ENCODE measurements at regions not wholly inside any gene's neighbourhood (a gene's known extent, or its start where the extent isn't known, plus 50 kb on each side); places are given as distances from the start of the nearest gene placed in this dataset.

DNA sequence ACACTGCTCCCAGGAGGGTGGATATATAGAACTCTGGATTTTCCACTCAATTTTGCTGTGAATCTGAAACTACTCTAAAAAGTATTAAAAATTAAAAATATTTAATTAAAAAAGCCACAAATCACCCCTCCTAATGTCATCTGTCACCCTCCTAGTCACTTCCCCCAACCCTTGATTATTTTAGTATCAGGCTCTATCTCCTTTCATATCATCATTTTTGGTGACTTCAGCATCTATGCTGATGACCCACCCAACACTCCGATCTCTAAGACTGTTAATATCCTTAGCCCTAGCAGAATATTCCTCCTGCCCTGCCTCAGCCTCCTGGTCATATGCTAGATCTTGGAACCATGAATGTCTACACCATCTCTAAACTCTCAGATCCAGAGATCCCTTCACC is 128.3 kb upstream of the SLC1A4 start:
- no peak overlapping the region for H3K9ac ChIP-seq (ENCODE audit: low read length)
- no peaks in the 10 kb centered on the region for H3K9me2 ChIP-seq (replicated peaks; ENCODE audit: insufficient read depth, low read length)
- no peaks in the 10 kb centered on the region for H3K36me3 ChIP-seq (replicated peaks; ENCODE audit: insufficient read depth, low read length)
- H3K4me2 ChIP-seq (ENCODE audit: low read depth, low read length), result peak overlapping the region; percentile 20; the same call in 1 of the 2 replicates
- no peaks in the 10 kb centered on the region for H3K79me2 ChIP-seq (ENCODE audit: low read length)
- H3F3A ChIP-seq (ENCODE audit: insufficient read depth, low read length), result peaks cover 5% of the 10 kb centered on the region; the same call in 1 of the 2 replicates
- H3K27ac ChIP-seq (ENCODE audit: low read length), result no peak overlapping the region
- DNase-seq, result no peak
- no peak overlapping the region for H3K4me3 ChIP-seq (ENCODE audit: low read length)
- no peaks in the 10 kb centered on the region for H3K9me3 ChIP-seq (replicated peaks; ENCODE audit: insufficient read depth, low read length)
- TF ChIP-seq, protein P1, sequence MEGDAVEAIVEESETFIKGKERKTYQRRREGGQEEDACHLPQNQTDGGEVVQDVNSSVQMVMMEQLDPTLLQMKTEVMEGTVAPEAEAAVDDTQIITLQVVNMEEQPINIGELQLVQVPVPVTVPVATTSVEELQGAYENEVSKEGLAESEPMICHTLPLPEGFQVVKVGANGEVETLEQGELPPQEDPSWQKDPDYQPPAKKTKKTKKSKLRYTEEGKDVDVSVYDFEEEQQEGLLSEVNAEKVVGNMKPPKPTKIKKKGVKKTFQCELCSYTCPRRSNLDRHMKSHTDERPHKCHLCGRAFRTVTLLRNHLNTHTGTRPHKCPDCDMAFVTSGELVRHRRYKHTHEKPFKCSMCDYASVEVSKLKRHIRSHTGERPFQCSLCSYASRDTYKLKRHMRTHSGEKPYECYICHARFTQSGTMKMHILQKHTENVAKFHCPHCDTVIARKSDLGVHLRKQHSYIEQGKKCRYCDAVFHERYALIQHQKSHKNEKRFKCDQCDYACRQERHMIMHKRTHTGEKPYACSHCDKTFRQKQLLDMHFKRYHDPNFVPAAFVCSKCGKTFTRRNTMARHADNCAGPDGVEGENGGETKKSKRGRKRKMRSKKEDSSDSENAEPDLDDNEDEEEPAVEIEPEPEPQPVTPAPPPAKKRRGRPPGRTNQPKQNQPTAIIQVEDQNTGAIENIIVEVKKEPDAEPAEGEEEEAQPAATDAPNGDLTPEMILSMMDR (IDR thresholded peaks at IDR 0.05; ENCODE audit: low read length), result no peak
- TF ChIP-seq EZH2 (optimal IDR thresholded peaks at IDR 0.05; ENCODE audit: low read depth, low read length) (no peak), EZH2phosphoT487 (IDR thresholded peaks at IDR 0.05; ENCODE audit: low read length) (no peak)
- H3K27me3 ChIP-seq (replicated peaks; ENCODE audit: insufficient read depth, low read length), result no peaks in the 10 kb centered on the region
- peaks cover 20% of the 10 kb centered on the region for H3K4me1 ChIP-seq (ENCODE audit: low read length)
- H2AFZ ChIP-seq (ENCODE audit: low read length), result no peak overlapping the region
- H4K20me1 ChIP-seq (ENCODE audit: insufficient read depth, low read length), result no peaks in the 10 kb centered on the region

DNA sequence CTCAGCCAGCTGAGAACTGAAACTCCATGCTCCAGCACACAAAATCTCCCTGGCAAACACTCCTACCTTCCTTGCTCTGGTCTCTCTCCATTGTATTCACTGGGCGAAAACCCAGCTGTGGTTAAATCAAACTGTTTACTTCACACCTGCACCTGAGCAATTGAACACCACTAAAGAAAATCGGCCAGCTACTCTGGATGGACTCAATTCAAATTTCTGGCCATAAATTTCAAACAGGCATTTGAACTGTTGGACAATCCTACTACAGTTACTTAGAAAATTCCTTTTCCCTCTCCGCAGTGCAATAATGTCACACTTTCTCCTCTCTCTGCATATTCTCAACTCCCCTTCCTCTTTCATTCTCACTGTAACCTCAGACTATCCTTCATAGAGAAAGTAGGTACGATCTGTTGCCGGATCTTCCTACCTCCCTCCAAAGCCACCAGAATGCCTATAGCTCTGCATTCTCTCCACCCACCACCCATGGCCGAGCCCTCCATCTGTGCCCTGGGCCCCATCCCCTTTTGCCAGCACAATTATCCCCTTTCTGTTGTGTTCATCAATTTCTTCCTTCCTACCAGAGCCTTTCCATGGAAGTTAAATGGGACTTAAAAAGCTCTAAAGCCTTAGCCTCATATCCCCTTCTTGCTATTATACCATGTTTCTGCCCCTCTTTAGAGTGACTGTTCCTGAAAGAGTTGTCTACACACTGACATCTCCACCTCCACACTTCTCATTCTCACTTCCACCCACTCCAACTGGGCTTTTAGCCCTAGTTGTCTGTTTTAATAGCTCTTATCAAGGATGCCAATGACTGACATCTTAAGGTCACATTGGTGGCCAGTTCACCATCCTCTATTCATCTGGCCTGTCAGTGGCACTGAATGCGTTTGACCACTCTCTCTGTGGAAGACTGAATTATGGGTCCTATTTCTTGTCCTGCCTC is 127.5 kb upstream of the SLC1A4 start:
- no peak overlapping the region for H3K27ac ChIP-seq (ENCODE audit: low read length)

DNA sequence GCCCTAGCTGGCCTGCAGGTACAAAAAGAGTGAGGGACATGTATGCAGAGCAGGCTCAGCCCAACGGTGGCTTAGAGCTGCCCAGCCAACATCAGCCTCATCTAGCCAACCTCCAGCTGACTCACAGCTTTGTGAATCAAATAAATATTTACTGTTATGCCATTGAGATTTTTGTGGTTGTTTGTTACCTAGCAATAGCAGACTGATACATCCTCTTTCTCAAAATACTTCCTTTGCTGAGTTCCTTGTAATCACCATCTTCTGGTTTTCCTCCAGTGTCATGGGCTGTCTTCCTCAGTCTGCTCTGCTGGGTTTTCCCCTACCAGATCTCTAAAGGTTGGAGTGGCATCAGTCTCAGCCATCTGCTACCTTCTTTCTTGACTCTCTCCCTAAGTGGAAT is 126.6 kb upstream of the SLC1A4 start:
- Histone ChIP-seq H3K9me2 (replicated peaks; ENCODE audit: insufficient read depth, low read length) (no peaks in the 10 kb centered on the region), H3K9ac (ENCODE audit: low read length) (no peak overlapping the region), H3K36me3 (replicated peaks; ENCODE audit: insufficient read depth, low read length) (no peaks in the 10 kb centered on the region), H3F3A (ENCODE audit: insufficient read depth, low read length) (peaks cover 5% of the 10 kb centered on the region; the same call in 1 of the 2 replicates), H3K27me3 (replicated peaks; ENCODE audit: insufficient read depth, low read length) (no peaks in the 10 kb centered on the region), H3K4me1 (ENCODE audit: low read length) (peaks cover 22% of the 10 kb centered on the region), H3K4me2 (ENCODE audit: low read depth, low read length) (no peak overlapping the region), H3K79me2 (ENCODE audit: low read length) (no peaks in the 10 kb centered on the region), H4K20me1 (ENCODE audit: insufficient read depth, low read length) (no peaks in the 10 kb centered on the region), H3K27ac (ENCODE audit: low read length) (no peak overlapping the region), H3K9me3 (replicated peaks; ENCODE audit: insufficient read depth, low read length) (no peaks in the 10 kb centered on the region), H3K4me3 (ENCODE audit: low read length) (no peak overlapping the region), H2AFZ (ENCODE audit: low read length) (no peak overlapping the region)
- TF ChIP-seq EZH2 (optimal IDR thresholded peaks at IDR 0.05; ENCODE audit: low read depth, low read length) (no peak), EZH2phosphoT487 (IDR thresholded peaks at IDR 0.05; ENCODE audit: low read length) (no peak)
- TF ChIP-seq, protein P1 (IDR thresholded peaks at IDR 0.05; ENCODE audit: low read length), result no peak
- no peak for DNase-seq

More for the DNA sequence above, 127.5 kb upstream of the SLC1A4 start:
- H4K20me1 ChIP-seq (ENCODE audit: insufficient read depth, low read length), result no peaks in the 10 kb centered on the region
- no peak overlapping the region for H3K4me3 ChIP-seq (ENCODE audit: low read length)
- no peaks in the 10 kb centered on the region for H3K27me3 ChIP-seq (replicated peaks; ENCODE audit: insufficient read depth, low read length)
- no peaks in the 10 kb centered on the region for H3K79me2 ChIP-seq (ENCODE audit: low read length)
- no peaks in the 10 kb centered on the region for H3K9me3 ChIP-seq (replicated peaks; ENCODE audit: insufficient read depth, low read length)
- no peak overlapping the region for H2AFZ ChIP-seq (ENCODE audit: low read length)
- no peaks in the 10 kb centered on the region for H3K9me2 ChIP-seq (replicated peaks; ENCODE audit: insufficient read depth, low read length)
- peak overlapping the region; percentile 20; the same call in 1 of the 2 replicates for H3K4me2 ChIP-seq (ENCODE audit: low read depth, low read length)
- H3K36me3 ChIP-seq (replicated peaks; ENCODE audit: insufficient read depth, low read length), result no peaks in the 10 kb centered on the region
- H3F3A ChIP-seq (ENCODE audit: insufficient read depth, low read length), result peaks cover 5% of the 10 kb centered on the region; the same call in 1 of the 2 replicates
- H3K4me1 ChIP-seq (ENCODE audit: low read length), result peaks cover 22% of the 10 kb centered on the region
- H3K9ac ChIP-seq (ENCODE audit: low read length), result no peak overlapping the region
- DNase-seq, result no peak
- TF ChIP-seq EZH2 (optimal IDR thresholded peaks at IDR 0.05; ENCODE audit: low read depth, low read length), result no peak

All from MM.1S (cell line).